ENCODE measurements at regions not wholly inside any gene's neighbourhood (a gene's known extent, or its start where the extent isn't known, plus 50 kb on each side); places are given as distances from the start of the nearest gene placed in this dataset.
A peak's percentile ranks its signal among the peaks of the same experiment; 100 is the strongest.

- DNase-seq, result no peak
- BruUV-seq (replicated peaks), result no TSS peak
- CTCF ChIA-PET, result no interaction called here
Observed at GRCh38 chr2:176467595-176467994, 198.4 kb downstream of the MTX2 start.

GRCh38 chr2:176468457-176469113 is 199.3 kb downstream of the MTX2 start:
- POLR2A ChIA-PET (ENCODE audit: unreplicated experiment), result no interaction called here
- no peaks in the 10 kb centered on the region for H3F3A ChIP-seq (ENCODE audit: low read length, unreplicated experiment)
- no peaks in the 10 kb centered on the region for H3K79me2 ChIP-seq (ENCODE audit: low read length)
- peaks cover 9% of the 10 kb centered on the region; the same call in 1 of the 2 replicates for H3K4me1 ChIP-seq (ENCODE audit: insufficient read depth, low read length)
- H3K9me3 ChIP-seq (ENCODE audit: low read length), result no peaks in the 10 kb centered on the region
- TF ChIP-seq EZH2 (IDR thresholded peaks at IDR 0.05; ENCODE audit: low read length, unreplicated experiment), result no peak
- no peak for TF ChIP-seq EZH2phosphoT487 (IDR thresholded peaks at IDR 0.05; ENCODE audit: borderline replicate concordance, low read length)
- no peak for TF ChIP-seq CTCF (conservative IDR thresholded peaks at IDR 0.05; ENCODE audit: low read depth, low read length)
- H2AFZ ChIP-seq (ENCODE audit: low read length), result no peak overlapping the region
- H3K4me2 ChIP-seq (ENCODE audit: low read length), result no peak overlapping the region; the same call in 1 of the 2 replicates
- H3K27ac ChIP-seq (ENCODE audit: low read length), result no peak overlapping the region
- CTCF ChIA-PET, result interaction anchor here (1.0 kb wide), 1 partner anchor 14 kb away, joined by 3 read pairs; no protein-coding TSS in a partner anchor
- H3K9ac ChIP-seq (ENCODE audit: low read length), result no peak overlapping the region
- no peaks in the 10 kb centered on the region for H4K20me1 ChIP-seq (ENCODE audit: low read length)
- ATAC-seq (peak; percentile 84), DNase-seq (peak; percentile 45)
- H3K36me3 ChIP-seq (ENCODE audit: low read depth, low read length), result no peaks in the 10 kb centered on the region
- H3K4me3 ChIP-seq (ENCODE audit: low read length), result no peak overlapping the region
- H3K9me2 ChIP-seq (replicated peaks; ENCODE audit: low read length), result no peaks in the 10 kb centered on the region
- intact Hi-C loops (cut with micrococcal nuclease), result no loop called here
- no TSS peak for BruUV-seq (replicated peaks)
- no peaks in the 10 kb centered on the region for H3K27me3 ChIP-seq (ENCODE audit: low read length)

More at GRCh38 chr2:176467595-176467994, 198.4 kb downstream of the MTX2 start:
- no peaks in the 10 kb centered on the region for H3K9me3 ChIP-seq (ENCODE audit: low read length)
- no peaks in the 10 kb centered on the region for H3K36me3 ChIP-seq (ENCODE audit: low read depth, low read length)
- H4K20me1 ChIP-seq (ENCODE audit: low read length), result no peaks in the 10 kb centered on the region
- peaks cover 9% of the 10 kb centered on the region; the same call in 1 of the 2 replicates for H3K4me1 ChIP-seq (ENCODE audit: insufficient read depth, low read length)
- H3K4me2 ChIP-seq (ENCODE audit: low read length), result no peak overlapping the region
- H3K27me3 ChIP-seq (ENCODE audit: low read length), result no peaks in the 10 kb centered on the region
- no peak overlapping the region for H3K27ac ChIP-seq (ENCODE audit: low read length)
- no peak overlapping the region for H3K4me3 ChIP-seq (ENCODE audit: low read length)
- no peaks in the 10 kb centered on the region for H3K79me2 ChIP-seq (ENCODE audit: low read length)
- no peak for ATAC-seq
- H3K9me2 ChIP-seq (replicated peaks; ENCODE audit: low read length), result no peaks in the 10 kb centered on the region
- no peak for TF ChIP-seq EZH2phosphoT487 (IDR thresholded peaks at IDR 0.05; ENCODE audit: borderline replicate concordance, low read length)
- TF ChIP-seq CTCF (conservative IDR thresholded peaks at IDR 0.05; ENCODE audit: low read depth, low read length), result no peak
- TF ChIP-seq EZH2 (IDR thresholded peaks at IDR 0.05; ENCODE audit: low read length, unreplicated experiment), result no peak
- no peak overlapping the region for H2AFZ ChIP-seq (ENCODE audit: low read length)
- intact Hi-C loops (cut with micrococcal nuclease), result no loop called here
- no peak overlapping the region for H3K9ac ChIP-seq (ENCODE audit: low read length)
- H3F3A ChIP-seq (ENCODE audit: low read length, unreplicated experiment), result no peaks in the 10 kb centered on the region
- POLR2A ChIA-PET (ENCODE audit: unreplicated experiment), result no interaction called here

GRCh38 chr2:176470713-176471112 is 201.5 kb downstream of the MTX2 start:
- H2AFZ ChIP-seq (ENCODE audit: low read length), result no peak overlapping the region
- no peak for TF ChIP-seq EZH2 (IDR thresholded peaks at IDR 0.05; ENCODE audit: low read length, unreplicated experiment)
- no peak for TF ChIP-seq CTCF (conservative IDR thresholded peaks at IDR 0.05; ENCODE audit: low read depth, low read length)
- no peak for TF ChIP-seq EZH2phosphoT487 (IDR thresholded peaks at IDR 0.05; ENCODE audit: borderline replicate concordance, low read length)
- no peaks in the 10 kb centered on the region for H3K36me3 ChIP-seq (ENCODE audit: low read depth, low read length)
- no peaks in the 10 kb centered on the region for H4K20me1 ChIP-seq (ENCODE audit: low read length)
- no peak overlapping the region for H3K4me2 ChIP-seq (ENCODE audit: low read length)
- no peaks in the 10 kb centered on the region for H3K27me3 ChIP-seq (ENCODE audit: low read length)
- no peak overlapping the region for H3K27ac ChIP-seq (ENCODE audit: low read length)
- H3K4me1 ChIP-seq (ENCODE audit: insufficient read depth, low read length), result peaks cover 9% of the 10 kb centered on the region; the same call in 1 of the 2 replicates
- no peak overlapping the region for H3K4me3 ChIP-seq (ENCODE audit: low read length)
- H3K9me2 ChIP-seq (replicated peaks; ENCODE audit: low read length), result no peaks in the 10 kb centered on the region
- intact Hi-C loops (cut with micrococcal nuclease), result no loop called here
- ChIA-PET CTCF (no interaction called here), POLR2A (ENCODE audit: unreplicated experiment) (no interaction called here)
- BruUV-seq (replicated peaks), result no TSS peak
- no peak overlapping the region for H3K9ac ChIP-seq (ENCODE audit: low read length)
- no peaks in the 10 kb centered on the region for H3F3A ChIP-seq (ENCODE audit: low read length, unreplicated experiment)
- DNase-seq, result no peak
- H3K9me3 ChIP-seq (ENCODE audit: low read length), result no peaks in the 10 kb centered on the region
- ATAC-seq, result no peak
- H3K79me2 ChIP-seq (ENCODE audit: low read length), result no peaks in the 10 kb centered on the region
